Stimulated activated CD4-positive, alpha-beta T cell treated with anti-CD3 and anti-CD28 coated beads, Interleukin-2, amount 100 ng/mL, for 48 hours (primary cell): ENCODE measurements at regions not wholly inside any gene's neighbourhood (a gene's known extent, or its start where the extent isn't known, plus 50 kb on each side); places are given as distances from the start of the nearest gene placed in this dataset.

Experiments
- DNase-seq, 2 donors: peaks; one replicate each; pipeline ENCODE4 v3.0.0-alpha.2; 2020

- DNase-seq = no peak
These were observed 178.6 kb downstream of the EMX2 start for GRCh38 chr10:117720931-117721835.

DNA sequence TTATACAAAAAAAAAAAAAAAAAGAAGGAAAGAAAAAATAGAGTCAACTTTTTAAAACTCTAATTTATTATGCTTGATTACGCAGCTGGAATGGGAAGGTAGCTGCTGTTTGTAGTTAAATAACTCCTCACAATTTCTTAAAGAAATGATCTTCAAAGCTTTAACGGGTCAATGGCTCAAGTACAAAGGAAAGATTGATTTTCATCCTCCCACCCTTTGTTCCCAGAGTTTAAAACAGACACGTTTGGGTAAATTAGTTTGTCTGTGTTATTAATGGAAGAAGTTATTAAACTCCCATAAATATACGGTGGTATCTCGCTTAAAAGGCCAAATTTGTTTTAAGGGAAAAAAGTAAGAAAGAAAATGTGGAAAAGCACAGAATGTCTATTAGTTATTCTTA lies 179.3 kb downstream of the EMX2 start:
- DNase-seq = no peak

- DNase-seq = no peak
These were observed 180.8 kb downstream of the EMX2 start for GRCh38 chr10:117723343-117723742.

GRCh38 chr10:117725993-117726392 lies 183.4 kb downstream of the EMX2 start:
- no peak for DNase-seq

- no peak for DNase-seq
These were observed 184.2 kb downstream of the EMX2 start for GRCh38 chr10:117726596-117727295.

GRCh38 chr10:117727421-117727820 lies 184.9 kb downstream of the EMX2 start:
- DNase-seq = no peak

DNA sequence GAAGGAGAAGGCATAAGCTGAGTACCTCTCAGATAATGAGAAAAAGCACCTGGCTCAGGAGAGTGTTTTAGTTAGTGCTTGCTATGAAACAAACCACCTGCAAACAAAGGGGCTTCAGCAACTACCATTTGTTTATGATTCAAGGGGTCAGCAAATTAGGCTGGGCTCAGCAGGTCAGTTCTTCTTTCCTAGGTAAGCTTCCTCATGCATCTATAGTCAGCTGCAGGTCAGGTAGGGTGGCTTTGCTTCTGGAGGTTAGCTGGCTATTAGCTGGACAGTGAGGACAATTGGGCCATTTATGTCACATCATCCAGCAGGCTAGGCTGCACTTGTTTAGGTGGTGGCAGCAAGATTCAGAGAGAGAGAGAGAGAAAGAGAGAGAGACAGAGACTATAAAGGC lies 185.5 kb downstream of the EMX2 start:
- DNase-seq = no peak

GRCh38 chr10:117729156-117729555 lies 186.6 kb downstream of the EMX2 start:
- DNase-seq = no peak

- DNase-seq = no peak
These were observed 188.7 kb downstream of the EMX2 start for GRCh38 chr10:117731121-117731791.

DNA sequence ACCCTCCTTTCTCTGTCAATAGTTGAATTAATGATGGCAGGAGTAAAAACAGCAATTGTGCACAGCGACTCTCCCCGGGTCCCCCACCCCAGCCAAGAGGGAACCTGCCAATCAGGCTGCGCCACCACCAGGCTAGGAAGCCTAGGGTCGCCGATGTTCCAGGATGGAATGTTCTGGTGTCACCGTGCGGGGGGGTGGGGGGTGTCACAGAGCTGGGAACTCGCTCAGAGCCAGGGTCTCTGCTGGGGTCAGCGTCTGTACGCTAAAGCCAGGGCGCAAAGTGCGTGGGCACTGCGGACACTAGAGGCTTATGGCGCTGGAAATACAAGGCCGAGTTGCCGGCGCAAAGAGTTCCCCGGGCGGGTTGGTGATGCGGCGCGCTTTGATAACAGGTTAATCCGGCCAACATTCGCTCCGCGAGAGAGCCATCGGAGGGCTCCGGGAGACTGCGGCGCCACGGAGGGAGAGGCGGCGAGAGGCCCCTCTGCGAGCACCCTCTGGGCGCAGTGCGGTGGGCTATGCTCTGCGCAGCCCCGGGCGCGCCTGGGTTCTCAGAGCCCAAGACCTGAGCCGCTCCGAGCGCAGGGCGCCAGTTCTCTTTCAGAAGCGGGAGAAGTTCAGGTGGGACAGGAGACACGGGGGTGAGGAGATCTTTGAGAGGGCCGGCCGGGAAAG lies 192.3 kb downstream of the EMX2 start:
- DNase-seq = no peak

DNA sequence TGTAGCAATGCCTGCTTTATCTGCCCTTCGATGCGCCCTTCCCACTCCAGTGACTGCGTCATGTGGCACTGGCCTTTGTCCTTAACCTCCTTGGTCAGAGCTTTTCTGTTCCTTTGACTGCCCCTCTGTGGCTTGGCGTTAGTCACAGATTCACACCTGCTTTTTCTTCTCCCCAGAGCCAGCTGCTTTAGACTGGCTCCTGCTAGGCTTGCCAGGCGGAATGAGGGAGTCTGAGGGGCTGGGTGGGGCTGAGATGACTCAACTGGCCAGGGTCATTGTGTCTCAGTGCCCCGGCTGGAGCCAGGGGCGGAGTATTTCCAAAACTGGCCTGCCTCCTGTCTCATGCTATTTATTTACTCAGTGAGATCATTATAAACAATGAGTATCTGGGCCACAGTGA lies 194.1 kb downstream of the EMX2 start:
- no peak for DNase-seq

GRCh38 chr10:117740088-117740487 lies 197.5 kb downstream of the EMX2 start:
- no peak for DNase-seq

GRCh38 chr10:117740691-117741222 lies 198.2 kb downstream of the EMX2 start:
- no peak for DNase-seq

DNA sequence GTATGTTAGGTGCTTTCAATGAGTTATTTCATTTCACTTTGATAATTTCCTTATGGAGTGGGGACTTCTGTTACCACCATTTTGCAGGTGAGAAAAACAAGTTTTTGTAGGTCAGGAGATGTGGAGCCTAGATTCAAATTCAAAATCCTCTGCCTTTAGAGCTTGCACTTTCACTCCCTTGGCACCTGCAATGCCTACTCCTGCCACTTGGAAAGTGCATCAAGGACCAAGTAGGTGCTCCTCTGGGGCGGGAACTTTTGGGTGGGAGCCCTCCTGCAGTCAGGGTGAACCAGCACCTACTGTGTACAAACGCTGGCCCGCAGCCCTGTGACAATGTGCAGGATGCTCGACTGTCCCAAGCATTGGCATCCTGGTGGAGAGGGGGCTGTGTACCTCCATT lies 199.0 kb downstream of the EMX2 start:
- no peak for DNase-seq

- DNase-seq = no peak
These were observed 201.0 kb downstream of the EMX2 start for GRCh38 chr10:117743509-117743908.

GRCh38 chr10:117745301-117745700 lies 202.8 kb downstream of the EMX2 start:
- DNase-seq = no peak

GRCh38 chr10:117746541-117747448 lies 204.2 kb downstream of the EMX2 start:
- DNase-seq = no peak

DNA sequence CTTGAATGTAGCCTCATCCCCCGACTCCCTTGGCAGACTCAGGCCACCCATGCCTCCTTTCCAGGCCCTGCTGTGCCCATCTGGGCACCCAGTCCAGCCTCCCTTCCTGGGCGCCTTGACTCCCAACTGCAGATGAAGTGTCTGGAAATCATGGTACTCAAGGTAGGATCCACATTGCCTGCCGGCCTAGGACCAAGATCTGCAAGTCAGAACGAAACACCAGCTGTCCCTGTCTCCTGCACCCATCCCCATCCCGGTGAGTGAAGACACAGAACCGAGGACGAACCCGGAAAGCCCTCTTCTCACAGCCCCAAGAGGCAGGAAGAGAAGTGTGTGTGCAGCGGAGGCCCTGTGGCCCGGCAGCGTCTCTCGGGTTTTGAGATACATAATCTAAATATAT lies 205.1 kb downstream of the EMX2 start:
- no peak for DNase-seq

GRCh38 chr10:117748058-117748457 lies 205.5 kb downstream of the EMX2 start:
- no peak for DNase-seq

DNA sequence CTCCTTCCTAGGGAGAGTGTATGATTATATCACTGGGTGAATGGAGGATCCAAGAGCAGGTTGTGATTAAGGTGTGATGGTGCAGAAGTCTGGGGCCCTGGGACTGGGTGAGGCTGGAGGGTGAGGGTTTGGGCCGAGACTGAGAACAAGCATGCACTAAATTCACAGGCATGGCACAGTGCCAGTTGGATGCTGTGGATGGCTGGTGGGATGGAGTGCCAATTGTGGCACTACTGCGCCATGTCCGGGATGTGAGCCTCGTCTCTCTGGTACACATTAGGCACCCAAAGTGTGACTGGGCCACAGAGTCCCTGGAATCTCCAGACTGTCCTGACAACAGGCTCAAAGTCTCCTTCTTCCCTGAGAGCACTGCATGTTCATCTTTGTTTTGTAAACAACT lies 208.1 kb downstream of the EMX2 start:
- no peak for DNase-seq

- no peak for DNase-seq
These were observed 208.7 kb downstream of the EMX2 start for GRCh38 chr10:117751259-117751658.

GRCh38 chr10:117752103-117752502 lies 209.6 kb downstream of the EMX2 start:
- DNase-seq = no peak
